ENCODE measurements at regions not wholly inside any gene's neighbourhood (a gene's known extent, or its start where the extent isn't known, plus 50 kb on each side); places are given as distances from the start of the nearest gene placed in this dataset.
A peak's percentile ranks its signal among the peaks of the same experiment; 100 is the strongest.
"Not testable (repeated sequence)": the region's sequence is repeated elsewhere in the genome, so short reads cannot be mapped to it uniquely, and the experiment has no call there.

DNA sequence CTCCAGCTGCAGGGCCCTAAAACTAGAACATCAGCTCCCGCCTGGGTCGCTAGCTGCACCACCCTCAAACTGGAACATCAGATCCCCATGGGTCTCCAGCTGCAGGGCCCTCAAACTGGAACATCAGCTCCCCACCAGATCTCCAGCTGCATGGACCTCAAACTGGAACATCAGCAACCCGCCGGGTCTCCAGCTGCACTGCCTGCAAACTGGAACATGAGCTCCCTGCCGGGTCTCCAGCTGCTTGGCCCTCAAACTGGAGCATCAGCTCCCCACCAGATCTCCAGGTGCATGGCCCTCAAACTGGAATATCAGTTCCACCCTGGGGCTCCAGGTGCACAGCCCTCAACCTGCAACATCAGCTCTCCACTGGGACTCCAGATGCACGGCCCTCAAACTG, 82.7 kb downstream of the TFRC start:
- not testable (repeated sequence) for FAIRE-seq; DNase-seq (ENCODE audit: insufficient read length, low spot score)

DNA sequence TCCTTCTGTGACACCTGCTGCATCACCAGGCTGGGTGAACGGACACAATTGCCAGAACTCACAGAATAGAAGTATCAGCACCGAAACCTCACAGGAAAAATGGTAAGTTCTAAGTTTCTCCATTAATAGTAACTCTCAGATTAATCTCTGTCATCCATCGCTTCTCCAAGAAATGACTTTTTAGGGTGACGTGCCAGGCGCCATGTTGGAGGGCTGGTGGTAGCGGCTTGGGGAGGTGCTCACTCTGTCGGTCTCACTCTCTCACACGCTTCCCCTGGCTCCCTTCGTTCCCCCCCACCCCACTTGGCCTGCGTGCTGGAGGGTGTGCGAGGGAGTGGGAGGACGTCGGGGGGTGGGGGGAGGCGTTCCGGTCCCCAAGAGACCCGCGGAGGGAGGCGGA, 85.6 kb downstream of the TFRC start:
- not testable (repeated sequence) for DNase-seq (ENCODE audit: insufficient read length, low spot score); FAIRE-seq

DNA sequence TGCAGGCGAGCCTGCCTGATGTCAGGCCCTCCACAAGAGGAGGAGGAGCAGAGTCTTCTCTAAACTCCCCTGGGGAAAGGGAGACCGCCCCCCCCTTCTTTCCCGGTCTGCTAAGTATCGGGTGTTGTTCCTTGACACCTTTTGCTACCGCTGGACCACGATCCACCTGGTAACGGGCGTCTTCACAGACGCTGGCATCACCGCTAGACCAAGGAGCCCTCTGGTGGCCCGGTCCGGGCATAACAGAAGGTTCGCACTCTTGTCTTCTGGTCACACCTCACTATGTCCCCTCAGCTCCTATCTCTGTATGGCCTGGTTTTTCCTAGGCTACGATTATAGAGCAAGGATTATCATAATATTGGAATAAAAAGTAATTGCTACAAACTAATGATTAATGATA, 86.0 kb upstream of the TNK2 start:
- DNase-seq (ENCODE audit: insufficient read length, low spot score); FAIRE-seq: not testable (repeated sequence)

DNA sequence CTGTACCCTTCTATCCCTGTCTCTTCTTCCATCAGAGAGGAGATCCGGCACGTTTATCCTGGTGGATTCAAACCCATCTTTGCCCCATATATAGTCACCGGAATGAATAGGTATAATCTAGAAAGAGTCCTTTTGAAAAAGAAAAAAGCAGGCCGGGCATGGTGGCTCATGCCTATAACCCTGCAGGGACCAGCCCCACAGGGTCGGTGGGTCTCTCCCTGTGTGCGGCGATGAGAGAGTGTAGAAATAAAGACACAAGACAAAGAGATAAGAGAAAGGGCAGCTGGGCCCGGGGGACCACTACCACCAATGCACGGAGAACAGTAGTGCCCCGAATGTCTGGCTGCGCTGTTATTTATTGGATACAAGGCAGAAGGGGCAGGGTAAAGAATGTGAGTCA, 85.3 kb upstream of the TNK2 start:
- not testable (repeated sequence) for DNase-seq (ENCODE audit: insufficient read length, low spot score); FAIRE-seq

DNA sequence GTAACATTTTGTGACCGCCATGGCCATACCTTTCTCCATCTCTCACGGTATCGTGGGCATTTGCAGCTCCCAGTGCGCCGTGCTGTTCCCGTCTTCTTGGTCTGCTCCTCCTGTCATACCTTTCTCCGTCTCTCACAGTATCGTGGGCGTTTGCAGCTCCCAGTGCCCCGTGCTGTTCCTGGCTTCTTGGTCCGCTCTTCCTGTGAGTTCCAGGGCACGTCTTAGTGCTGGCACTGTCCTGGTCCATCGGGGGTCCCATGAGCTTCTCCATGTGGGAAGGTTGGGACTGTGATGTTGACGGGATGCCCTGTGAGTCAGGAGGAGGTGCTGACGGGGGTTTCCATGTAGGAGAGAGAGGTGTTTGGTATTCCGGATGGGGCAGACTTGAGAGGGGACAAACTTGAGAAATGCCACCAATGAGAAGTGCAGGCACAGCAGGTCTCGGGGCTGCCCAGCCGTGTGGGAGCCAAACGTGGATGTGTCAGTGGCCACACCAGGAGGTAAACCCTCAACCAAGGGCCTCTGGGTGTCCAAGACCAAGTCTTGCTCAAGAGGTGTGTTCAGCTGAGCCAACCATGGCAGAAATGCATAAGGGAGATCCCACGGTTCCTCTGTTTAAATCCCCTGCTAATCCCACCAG, 84.7 kb upstream of the TNK2 start:
- DNase-seq (ENCODE audit: insufficient read length, low spot score); FAIRE-seq: not testable (repeated sequence)

DNA sequence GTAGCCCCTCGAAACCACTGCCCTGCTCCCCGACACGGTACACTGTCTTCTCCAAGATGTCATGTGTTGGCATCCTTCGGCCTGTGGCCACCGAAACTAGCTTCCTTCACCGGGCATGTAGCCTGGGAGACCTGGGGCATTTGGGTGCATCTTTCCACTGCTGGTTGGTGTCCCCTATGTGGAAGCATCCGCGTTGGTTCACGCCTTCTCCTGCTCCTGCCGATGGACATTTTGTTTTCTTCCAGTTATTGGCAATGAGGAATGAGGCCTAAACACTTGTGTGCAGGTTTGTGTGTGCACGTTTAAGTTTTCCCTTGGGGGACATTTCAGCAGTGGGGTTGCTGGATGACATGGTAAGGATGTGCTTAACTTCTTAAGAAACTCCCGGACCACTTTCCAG, 83.6 kb upstream of the TNK2 start:
- not testable (repeated sequence) for DNase-seq (ENCODE audit: insufficient read length, low spot score); FAIRE-seq

DNA sequence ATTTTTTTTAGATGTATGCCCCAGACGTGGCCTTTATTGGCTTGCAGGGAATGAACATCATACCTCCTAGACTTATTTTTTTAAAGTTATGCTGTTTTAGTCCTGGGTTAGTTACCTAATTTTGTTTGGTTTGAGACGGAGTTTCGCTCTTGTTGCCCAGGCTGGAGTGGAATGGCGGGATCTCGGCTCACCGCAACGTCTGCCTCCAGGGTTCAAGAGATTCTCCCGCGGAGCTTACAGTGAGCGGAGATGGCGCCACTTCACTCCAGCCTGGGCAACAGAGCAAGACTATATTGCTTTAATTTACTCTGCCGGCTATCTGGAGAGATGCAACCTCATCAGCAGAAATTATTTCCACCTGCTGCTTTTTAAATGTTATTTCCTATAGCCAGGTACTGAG, 82.9 kb upstream of the TNK2 start:
- not testable (repeated sequence) for FAIRE-seq; DNase-seq (ENCODE audit: insufficient read length, low spot score)

DNA sequence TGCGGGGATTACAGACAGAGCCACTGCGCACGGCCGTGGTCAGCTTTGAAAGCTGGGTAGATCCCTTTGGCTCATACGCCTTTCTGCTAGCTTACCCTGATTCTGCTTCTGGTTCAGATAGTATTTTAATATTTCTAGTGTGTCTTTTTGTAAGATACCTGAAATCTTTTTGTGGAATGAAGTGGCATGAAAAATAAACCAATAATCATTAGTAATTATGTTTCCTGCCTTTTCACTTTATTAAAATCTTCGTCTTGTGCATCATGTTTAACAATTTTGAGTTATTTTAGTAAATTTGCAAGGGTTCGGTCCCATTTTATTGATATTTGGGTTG, 82.5 kb upstream of the TNK2 start:
- not testable (repeated sequence) for FAIRE-seq; DNase-seq (ENCODE audit: insufficient read length, low spot score)

DNA sequence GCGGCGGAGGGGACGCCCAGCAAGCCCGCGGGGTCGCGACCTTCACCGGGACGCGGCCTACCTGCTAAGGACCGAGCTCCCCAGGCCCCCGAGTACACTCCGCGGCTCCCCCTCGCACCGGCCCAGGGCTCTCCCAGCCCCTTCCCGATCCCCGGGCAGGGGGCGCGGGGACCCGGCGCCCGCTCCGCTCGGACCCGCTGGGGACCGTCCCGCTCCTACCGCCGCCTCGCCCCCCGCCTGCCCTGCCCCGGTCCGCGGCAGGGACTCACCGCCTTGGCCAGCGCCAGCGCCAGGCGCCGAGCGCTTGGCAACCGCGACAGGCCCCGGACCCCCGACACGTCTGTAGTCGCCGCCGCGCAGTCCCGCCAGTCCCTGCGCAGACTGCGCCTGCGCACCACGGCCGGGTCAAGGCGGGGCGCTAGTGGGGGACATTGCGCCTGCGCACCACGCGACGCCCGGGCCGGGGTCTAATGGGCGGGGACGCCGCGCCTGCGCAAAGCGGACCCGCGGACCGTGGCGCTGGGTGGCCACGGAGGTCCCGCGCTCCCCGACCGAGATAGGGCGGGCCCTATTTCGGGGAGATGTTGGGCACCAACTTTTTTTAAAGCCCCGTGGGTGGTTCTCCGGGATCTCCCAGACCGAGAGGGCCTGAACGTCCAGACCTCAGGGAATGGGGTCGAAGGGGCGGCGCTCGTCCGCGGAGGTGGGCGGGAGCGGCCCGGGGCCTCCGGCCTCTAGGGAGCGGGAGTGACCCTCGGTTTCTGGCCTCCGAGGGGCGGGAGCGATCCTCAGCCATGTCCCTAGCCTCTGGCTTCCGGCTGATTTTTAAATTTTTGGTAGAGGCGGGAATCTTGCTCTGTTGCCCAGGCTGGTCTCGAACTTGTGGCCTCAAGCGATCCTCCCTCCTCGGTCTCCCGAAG, 81.8 kb upstream of the TNK2 start:
- TF ChIP-seq POLR2A (IDR thresholded peaks at IDR 0.05; ENCODE audit: low read depth, low read length): peak; percentile 39; the same call in 1 of the 2 replicates
- peak; percentile 33 for FAIRE-seq

DNA sequence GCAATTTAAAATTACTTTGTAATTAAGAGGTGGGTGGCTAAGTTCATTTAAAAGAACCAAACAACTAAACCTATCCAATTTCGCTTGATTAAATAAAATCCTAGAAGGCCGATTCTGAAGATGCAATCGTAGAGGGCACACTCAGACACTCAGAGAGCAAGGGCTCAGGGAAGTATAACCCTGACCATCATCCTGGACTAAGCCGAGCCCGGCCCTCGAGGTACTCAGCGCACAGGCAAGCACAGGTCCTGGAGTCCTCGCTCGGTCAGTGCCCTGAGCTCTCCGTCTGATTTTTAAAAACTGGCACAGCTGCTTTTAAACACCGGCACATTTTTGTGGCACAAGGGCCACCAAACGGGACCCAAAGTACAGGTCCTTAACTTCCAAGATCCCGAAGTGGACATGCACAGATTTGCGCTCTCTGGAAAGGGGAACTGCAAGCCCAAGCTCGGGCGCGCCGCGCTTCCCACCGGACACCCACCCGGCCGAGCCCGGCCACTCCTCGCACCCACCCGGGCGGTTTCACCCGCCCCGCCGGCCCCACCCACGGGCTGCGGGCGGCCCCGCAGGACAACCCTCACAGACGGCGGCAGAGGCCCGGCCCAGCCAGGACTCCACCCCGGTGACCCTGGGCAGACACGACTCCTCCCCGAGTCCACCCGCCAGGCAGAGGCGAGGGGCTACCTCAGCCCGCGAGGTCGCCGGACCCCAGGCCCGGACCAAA, 81.0 kb upstream of the TNK2 start:
- FAIRE-seq; DNase-seq (ENCODE audit: insufficient read length, low spot score): not testable (repeated sequence)

More for the DNA sequence above, 81.8 kb upstream of the TNK2 start:
- DNase-seq (ENCODE audit: insufficient read length, low spot score): not testable (repeated sequence)

DNA sequence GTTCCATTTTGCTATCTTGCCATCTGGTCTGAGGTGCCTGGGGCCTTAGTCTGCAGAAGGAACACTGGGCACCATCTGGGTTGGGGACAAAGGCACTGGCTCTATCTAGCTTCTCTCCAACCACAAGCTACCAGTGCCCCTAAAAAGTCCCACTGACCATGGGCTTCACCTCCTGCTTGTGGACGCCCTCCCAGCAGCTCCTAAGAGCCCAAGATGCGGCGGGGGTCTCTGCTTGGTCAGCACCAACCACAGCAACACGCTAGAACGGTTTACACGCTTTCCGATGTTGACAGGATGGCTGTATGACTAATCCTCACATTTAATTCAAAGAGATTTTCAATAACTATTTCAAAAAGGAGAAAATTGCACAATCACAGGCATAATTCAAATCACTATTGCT, 80.4 kb upstream of the TNK2 start:
- FAIRE-seq; DNase-seq (ENCODE audit: insufficient read length, low spot score): not testable (repeated sequence)

DNA sequence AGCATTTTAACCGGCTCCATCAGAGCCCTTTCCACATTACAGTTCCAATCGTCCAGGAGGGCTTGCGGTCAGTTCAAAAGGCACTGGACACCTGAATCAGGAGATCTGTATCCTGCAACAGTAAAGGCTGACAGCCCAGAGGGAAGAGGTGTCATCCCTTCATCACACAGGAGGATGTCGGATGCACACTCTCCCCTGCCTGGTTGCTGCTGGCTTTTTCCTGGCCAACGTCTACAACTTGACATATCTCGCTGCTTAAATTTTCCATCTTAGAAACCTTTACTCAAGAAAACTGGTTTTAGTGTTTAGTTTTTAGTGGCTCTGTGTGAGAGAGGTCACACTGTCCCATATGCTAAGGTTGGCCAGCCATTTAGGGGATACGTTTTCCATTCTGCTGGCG, 78.7 kb upstream of the TNK2 start:
- not testable (repeated sequence) for DNase-seq (ENCODE audit: insufficient read length, low spot score); FAIRE-seq

DNA sequence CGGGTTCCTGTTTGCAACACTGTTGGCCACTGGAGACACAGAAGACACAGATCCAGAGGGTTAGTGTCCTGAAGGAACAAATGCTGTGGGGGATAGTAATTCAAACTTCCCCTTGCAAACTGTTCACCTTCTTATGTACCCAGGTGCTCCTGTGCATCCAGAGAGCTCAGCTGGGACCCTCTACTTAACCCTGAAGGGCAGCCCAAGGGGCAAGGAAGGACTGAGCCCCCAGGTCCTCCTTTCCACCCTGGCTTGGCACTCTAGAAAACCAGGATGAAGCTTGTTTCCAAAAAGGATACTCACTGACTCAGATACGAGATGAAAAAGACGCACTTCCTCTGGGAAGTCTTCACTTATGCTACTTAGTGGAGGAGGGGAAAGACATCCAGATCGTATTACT, 78.2 kb upstream of the TNK2 start:
- FAIRE-seq; DNase-seq (ENCODE audit: insufficient read length, low spot score): not testable (repeated sequence)

DNA sequence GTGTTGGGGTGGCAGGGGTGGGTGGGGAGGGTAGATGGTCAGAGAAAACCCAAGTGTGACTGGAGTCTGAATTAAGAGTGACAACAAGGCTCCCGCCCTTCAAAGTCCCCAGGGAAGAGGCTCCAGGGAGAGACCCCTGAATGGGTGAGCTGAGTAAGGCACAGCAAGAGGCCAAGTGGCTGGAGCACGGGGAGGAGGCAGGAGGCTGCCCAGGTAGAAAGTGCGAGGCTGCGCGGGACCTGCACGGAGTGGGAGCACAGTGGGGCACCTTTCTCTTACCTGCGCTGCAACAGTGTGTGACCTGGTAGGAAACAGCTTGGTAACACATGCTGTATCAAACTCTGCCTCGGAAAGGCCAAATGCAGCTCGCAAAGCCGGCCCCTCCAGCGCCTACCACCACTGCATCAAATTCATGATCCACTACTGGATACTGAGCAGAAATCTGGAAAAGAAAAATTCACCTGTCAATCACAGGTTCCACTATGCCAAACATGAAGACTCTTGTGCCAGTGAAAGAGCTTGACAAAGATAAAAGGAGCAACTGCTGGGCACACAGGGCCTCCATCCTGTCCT, 77.1 kb upstream of the TNK2 start:
- not testable (repeated sequence) for FAIRE-seq; DNase-seq (ENCODE audit: insufficient read length, low spot score)

DNA sequence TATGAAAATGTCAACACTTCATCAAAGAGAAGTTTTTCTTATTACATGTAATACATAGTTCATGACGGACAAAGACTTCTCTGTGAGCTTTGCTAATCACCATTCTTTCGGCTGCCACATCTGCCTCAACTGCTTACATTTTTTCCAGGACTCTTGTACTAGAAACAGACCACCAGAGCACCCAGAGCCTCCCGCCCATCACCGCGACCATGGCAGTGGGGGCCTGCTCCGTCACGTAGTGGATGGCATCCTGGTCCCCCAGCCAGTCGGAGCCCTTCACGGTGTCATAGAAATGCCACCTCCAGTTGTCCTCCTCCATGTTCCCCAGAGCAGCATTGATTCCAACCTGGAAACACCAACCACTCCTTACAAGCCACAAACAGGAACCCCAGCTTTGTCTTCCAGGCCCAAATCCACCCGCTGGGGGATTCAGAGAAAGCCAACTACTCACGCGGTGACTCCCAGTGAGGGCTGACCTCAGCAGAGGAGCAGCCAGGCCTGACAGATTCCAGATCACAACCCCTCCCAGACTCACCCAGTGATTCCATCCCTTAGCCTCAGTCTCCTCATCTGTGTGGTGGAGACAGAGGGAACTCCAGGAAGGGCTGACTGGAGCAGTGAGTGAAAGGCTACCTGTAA, 76.2 kb upstream of the TNK2 start:
- not testable (repeated sequence) for DNase-seq (ENCODE audit: insufficient read length, low spot score); FAIRE-seq

DNA sequence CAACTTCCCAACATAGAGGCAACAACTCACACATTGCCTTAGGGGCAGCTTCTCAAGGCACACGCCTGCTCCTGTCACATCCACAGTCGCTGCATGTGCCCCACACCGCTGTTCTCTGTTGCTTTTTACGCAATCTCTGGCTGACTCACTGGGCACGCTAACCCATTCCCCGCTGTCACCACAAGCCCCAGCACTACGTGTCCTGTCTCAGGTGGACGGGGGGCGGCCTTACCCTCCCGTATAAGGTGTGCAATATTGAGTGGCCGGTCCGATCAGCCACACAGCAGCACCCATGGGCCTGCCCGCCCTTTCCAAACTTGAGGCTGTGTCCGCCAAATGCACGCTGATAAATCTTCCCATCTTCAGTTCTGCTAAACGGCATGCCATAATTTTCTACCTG, 75.5 kb upstream of the TNK2 start:
- not testable (repeated sequence) for FAIRE-seq; DNase-seq (ENCODE audit: insufficient read length, low spot score)

DNA sequence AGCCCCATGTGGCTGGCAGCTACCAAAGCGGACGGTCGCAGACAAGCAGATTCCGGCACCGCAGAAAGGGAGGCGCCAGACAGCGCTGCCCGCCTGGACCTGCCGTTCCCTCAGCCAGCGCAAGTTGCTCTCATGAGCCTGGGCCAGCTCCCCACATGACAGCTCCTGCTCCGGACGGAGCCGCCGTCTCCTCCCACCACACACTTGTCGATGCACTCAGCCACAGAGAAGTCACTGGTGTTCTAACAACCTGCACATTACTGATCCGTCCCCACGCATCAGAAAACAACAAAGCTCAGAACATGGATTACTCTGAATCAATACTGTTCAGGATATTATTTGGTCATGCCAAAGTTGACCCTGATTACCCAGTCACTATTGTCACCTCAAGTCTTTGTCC, 74.4 kb upstream of the TNK2 start:
- not testable (repeated sequence) for FAIRE-seq; DNase-seq (ENCODE audit: insufficient read length, low spot score)

DNA sequence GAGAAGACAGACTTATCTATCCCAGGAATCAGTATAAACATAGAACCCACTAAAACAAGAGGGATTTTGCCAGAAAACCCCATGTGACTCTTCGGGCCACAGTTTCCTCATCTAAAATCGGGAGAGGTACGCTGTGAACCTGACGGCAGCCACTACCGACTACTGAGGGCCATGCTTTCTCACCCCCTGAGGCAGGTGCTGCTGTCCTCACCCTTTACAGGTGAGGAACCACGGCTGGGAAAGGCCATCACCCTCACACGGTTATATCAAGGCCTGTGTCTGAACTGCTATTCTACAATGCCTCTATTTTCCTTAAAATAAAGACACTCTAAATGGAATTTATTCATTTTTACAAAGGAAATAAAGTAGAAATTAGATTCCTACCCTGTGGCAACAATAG, 73.4 kb upstream of the TNK2 start:
- not testable (repeated sequence) for FAIRE-seq; DNase-seq (ENCODE audit: insufficient read length, low spot score)

DNA sequence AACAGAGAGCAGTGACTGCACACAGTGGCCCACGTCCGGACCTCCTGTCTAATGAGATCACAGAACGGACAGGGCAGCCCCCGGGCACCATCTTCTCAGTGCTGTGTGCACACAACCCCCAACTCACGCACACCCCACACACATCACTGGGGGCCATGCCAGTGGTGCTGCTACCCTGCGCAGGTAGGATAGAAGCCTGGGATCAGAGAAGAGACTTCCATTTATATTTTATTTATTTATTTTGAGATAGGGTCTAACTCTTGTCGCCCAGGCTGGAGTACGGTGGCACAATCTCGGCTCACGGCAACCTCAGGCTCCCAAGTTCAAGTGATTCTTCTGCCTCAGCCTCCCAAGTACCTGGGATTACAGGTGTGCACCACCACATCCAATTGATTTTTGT, 71.5 kb upstream of the TNK2 start:
- DNase-seq (ENCODE audit: insufficient read length, low spot score); FAIRE-seq: not testable (repeated sequence)
